H9 (cell line): ENCODE measurements at regions not wholly inside any gene's neighbourhood (a gene's known extent, or its start where the extent isn't known, plus 50 kb on each side); places are given as distances from the start of the nearest gene placed in this dataset.

ENCODE experiments used
- DNase-seq: peaks from one replicate; pipeline ENCODE4 v3.0.0-alpha.2; 2017
- H2AFZ ChIP-seq: one replicate; pipeline ENCODE4 v1.6.1; 2013; ENCODE audit warnings: mild to moderate bottlenecking, low read length, control low read depth, moderate library complexity
- H2AK5ac ChIP-seq: 2 replicates; pipeline ENCODE4 v1.6.1; 2013; ENCODE audit warnings: low read length, control low read depth, mixed read lengths; ENCODE audit not compliant: insufficient read length
- H2BK120ac ChIP-seq: one replicate; pipeline ENCODE4 v1.6.1; 2013; ENCODE audit warnings: low read depth, mild to moderate bottlenecking, low read length, control low read depth, inconsistent platforms; ENCODE audit not compliant: poor library complexity, severe bottlenecking
- H2BK12ac ChIP-seq: 2 replicates; pipeline ENCODE4 v1.6.1; 2013; ENCODE audit warnings: low read length, control low read depth, mixed read lengths, low read depth; ENCODE audit not compliant: insufficient read length
- H2BK15ac ChIP-seq: 2 replicates; pipeline ENCODE4 v1.6.1; 2013; ENCODE audit warnings: low read depth, low read length, control low read depth
- H2BK20ac ChIP-seq: one replicate; pipeline ENCODE4 v1.6.1; 2013; ENCODE audit warnings: low read depth, mild to moderate bottlenecking, low read length, control low read depth, inconsistent platforms; ENCODE audit not compliant: poor library complexity, severe bottlenecking
- H2BK5ac ChIP-seq: 2 replicates; pipeline ENCODE4 v1.6.1; 2013; ENCODE audit warnings: low read length, control low read depth, mixed read lengths; ENCODE audit not compliant: insufficient read length
- H3K14ac ChIP-seq: 2 replicates; pipeline ENCODE4 v1.6.1; 2013; ENCODE audit warnings: low read length, control low read depth; ENCODE audit not compliant: insufficient read depth
- H3K18ac ChIP-seq: 2 replicates; pipeline ENCODE4 v1.6.1; 2013; ENCODE audit warnings: low read depth, mild to moderate bottlenecking, mixed read lengths, low read length, control low read depth; ENCODE audit not compliant: insufficient read length
- H3K23ac ChIP-seq: 2 replicates; pipeline ENCODE4 v1.6.1; 2013; ENCODE audit warnings: low read length, control low read depth, mixed read lengths, low read depth; ENCODE audit not compliant: insufficient read length
- H3K23me2 ChIP-seq: 2 replicates; pipeline ENCODE4 v1.6.1; 2013; ENCODE audit warnings: low read depth, mild to moderate bottlenecking, mixed read lengths, low read length, control low read depth; ENCODE audit not compliant: insufficient read length, poor library complexity, severe bottlenecking
- H3K27ac ChIP-seq: 2 replicates; pipeline ENCODE4 v1.5.1; 2013; ENCODE audit warnings: low read length, control low read depth, mixed read lengths, low read depth; ENCODE audit not compliant: insufficient read length
- H3K27me3 ChIP-seq: 2 replicates; pipeline ENCODE4 v1.6.1; 2013; ENCODE audit warnings: low read length, control low read depth, inconsistent platforms; ENCODE audit not compliant: insufficient read depth
- H3K4ac ChIP-seq: 2 replicates; pipeline ENCODE4 v1.6.1; 2013; ENCODE audit warnings: low read depth, mild to moderate bottlenecking, control low read depth, inconsistent platforms, low read length, moderate library complexity
- H3K4me1 ChIP-seq: 2 replicates; pipeline ENCODE4 v1.6.1; 2013; ENCODE audit warnings: low read length, control low read depth, inconsistent platforms; ENCODE audit not compliant: insufficient read depth
- H3K4me2 ChIP-seq: 2 replicates; pipeline ENCODE4 v1.6.1; 2013; ENCODE audit warnings: low read length, control low read depth, mixed read lengths; ENCODE audit not compliant: insufficient read length, insufficient read depth
- H3K56ac ChIP-seq: 2 replicates; pipeline ENCODE4 v1.6.1; 2013; ENCODE audit warnings: low read depth, mild to moderate bottlenecking, mixed read lengths, low read length, control low read depth; ENCODE audit not compliant: insufficient read length
- H3K79me1 ChIP-seq: 2 replicates; pipeline ENCODE4 v1.6.1; 2013; ENCODE audit warnings: low read depth, mild to moderate bottlenecking, moderate library complexity, low read length, control low read depth, inconsistent platforms; ENCODE audit not compliant: insufficient read depth, poor library complexity, severe bottlenecking
- H3K79me2 ChIP-seq: 2 replicates; pipeline ENCODE4 v1.6.1; 2013; ENCODE audit warnings: low read length, control low read depth, inconsistent platforms; ENCODE audit not compliant: insufficient read depth
- H3K9ac ChIP-seq: 2 replicates; pipeline ENCODE4 v1.6.1; 2013; ENCODE audit warnings: low read length, control low read depth, mixed read lengths; ENCODE audit not compliant: insufficient read length; ENCODE audit errors: extremely low read depth
- H3K9me3 ChIP-seq: one replicate; pipeline ENCODE4 v1.6.1; 2013; ENCODE audit warnings: low read depth, low read length, inconsistent platforms; ENCODE audit not compliant: control insufficient read depth
- H3T11ph ChIP-seq: one replicate; pipeline ENCODE4 v1.6.1; 2013; ENCODE audit warnings: mild to moderate bottlenecking, low read length, control low read depth, inconsistent platforms
- H4K20me1 ChIP-seq: one replicate; pipeline ENCODE4 v1.6.1; 2013; ENCODE audit not compliant: control insufficient read depth, insufficient read length, insufficient read depth
- H4K5ac ChIP-seq: 2 replicates; pipeline ENCODE4 v1.6.1; 2013; ENCODE audit warnings: low read depth, mild to moderate bottlenecking, mixed read lengths, low read length, control low read depth; ENCODE audit not compliant: insufficient read length
- H4K8ac ChIP-seq: replicated peaks from 2 replicates; pipeline ENCODE4 v1.6.1; 2013; ENCODE audit warnings: low read length, control low read depth, mixed read lengths, low read depth; ENCODE audit not compliant: insufficient read length
- H4K91ac ChIP-seq: 2 replicates; pipeline ENCODE4 v1.6.1; 2013; ENCODE audit warnings: low read depth, mild to moderate bottlenecking, moderate library complexity, mixed read lengths, low read length, control low read depth; ENCODE audit not compliant: insufficient read length
- H3K27ac Mint-ChIP-seq, 3 experiments: 2 replicates in 2 of 3; 3 replicates in 1 of 3; pipeline ENCODE4 v1.8.0; 2020 to 2021; ENCODE audit warnings: mixed read lengths in 3 of 3, mild to moderate bottlenecking in 1 of 3, moderate library complexity in 1 of 3
- H3K27me3 Mint-ChIP-seq: 2 replicates; pipeline ENCODE4 v1.8.0; 2021; ENCODE audit warnings: low read depth, mild to moderate bottlenecking, moderate library complexity, mixed read lengths
- H3K36me3 Mint-ChIP-seq, 3 experiments: 2 replicates in 2 of 3; 3 replicates in 1 of 3; pipeline ENCODE4 v1.8.0; 2020 to 2021; ENCODE audit warnings: low read depth in 3 of 3, mixed read lengths in 3 of 3; ENCODE audit not compliant: insufficient read depth in 1 of 3
- H3K4me1 Mint-ChIP-seq, 2 experiments: 2 replicates each; pipeline ENCODE4 v1.8.0; 2020; ENCODE audit warnings: mixed read lengths in 2 of 2
- H3K4me3 Mint-ChIP-seq, 2 experiments: 2 replicates in 1 of 2; 3 replicates in 1 of 2; pipeline ENCODE4 v1.8.0; 2020 to 2021; ENCODE audit warnings: mild to moderate bottlenecking in 2 of 2, mixed read lengths in 2 of 2, moderate library complexity in 1 of 2
- H3K9me3 Mint-ChIP-seq, 2 experiments: 2 replicates in 1 of 2; 3 replicates in 1 of 2; pipeline ENCODE4 v1.8.0; 2020; ENCODE audit warnings: mild to moderate bottlenecking in 2 of 2, mixed read lengths in 2 of 2, moderate library complexity in 1 of 2
- CTCF ChIP-seq: fragments of 200-600 bp; sonication (generic); conservative IDR thresholded peaks from 3 replicates; pipeline ENCODE4 v1.8.0; 2021; ENCODE audit warnings: antibody characterized with exemption, mild to moderate bottlenecking
- WGBS: extraction: QIAGEN DNeasy Blood & Tissue Kit; methylation state at CpG from one replicate; pipeline ENCODE4 v1.1.7; 2013; ENCODE audit warnings: missing lambda C conversion rate, low lambda C conversion rate, mixed read lengths; ENCODE audit not compliant: insufficient read length; ENCODE audit errors: extremely low coverage; 5-methylcytosine and 5-hydroxymethylcytosine counted together

- no peak overlapping the region for H4K5ac ChIP-seq
- H3K14ac ChIP-seq, result no peak overlapping the region
- H2BK120ac ChIP-seq, result no peak overlapping the region
- H3K4me1 ChIP-seq, result no peaks in the 10 kb centered on the region
- H3K23ac ChIP-seq, result no peak overlapping the region
- no peaks in the 10 kb centered on the region for H3K9me3 ChIP-seq
- H4K8ac ChIP-seq, result no peak overlapping the region
- no peak overlapping the region for H3K9ac ChIP-seq
- WGBS, result no CpG with 5 or more reads among the region's 5 CpGs
- H3K4me1 Mint-ChIP-seq, result no peaks in the 10 kb centered on the region
- no peak for TF ChIP-seq CTCF
- no peak overlapping the region for H4K91ac ChIP-seq
- no peak overlapping the region for H3K4me2 ChIP-seq
- no peak overlapping the region for H3K4ac ChIP-seq
- H2BK12ac ChIP-seq, result no peak overlapping the region
- peaks cover 7% of the 10 kb centered on the region for H3K27me3 Mint-ChIP-seq
- H3K4me3 Mint-ChIP-seq, result no peak overlapping the region
- H3K79me2 ChIP-seq, result no peaks in the 10 kb centered on the region
- no peaks in the 10 kb centered on the region for H3K9me3 Mint-ChIP-seq
- no peaks in the 10 kb centered on the region for H3K23me2 ChIP-seq
- H2BK15ac ChIP-seq, result no peak overlapping the region
- no peak for DNase-seq
- no peak overlapping the region for H2AK5ac ChIP-seq
- H3K56ac ChIP-seq, result no peak overlapping the region
- H3K27me3 ChIP-seq, result no peaks in the 10 kb centered on the region
- no peak overlapping the region for H2BK5ac ChIP-seq
- no peak overlapping the region for H3K27ac ChIP-seq
- no peak overlapping the region for H3T11ph ChIP-seq
- no peak overlapping the region for H3K18ac ChIP-seq
- H3K27ac Mint-ChIP-seq, result no peak overlapping the region
- H2BK20ac ChIP-seq, result no peak overlapping the region
- no peak overlapping the region for H2AFZ ChIP-seq
- H4K20me1 ChIP-seq, result no peaks in the 10 kb centered on the region
- H3K79me1 ChIP-seq, result no peaks in the 10 kb centered on the region
- H3K36me3 Mint-ChIP-seq, result no peaks in the 10 kb centered on the region
These were observed 188.9 kb downstream of the ZNF330 start for GRCh38 chr4:141409556-141409955.
